PC-9 (cell line): ENCODE measurements at regions not wholly inside any gene's neighbourhood (a gene's known extent, or its start where the extent isn't known, plus 50 kb on each side); places are given as distances from the start of the nearest gene placed in this dataset.

Source experiments
- BruUV-seq: library from RNA; stranded (reverse); fragments of 400-500 nt; replicated peaks from 2 replicates; lab custom pipeline; 2021; lab: Mats Ljungman, UMichigan
- CTCF ChIA-PET: fragments of 300-600 bp; sonication (Branson Sonifier 250); formaldehyde crosslinking; loops from one replicate; lab custom pipeline; 2022; ENCODE audit warnings: antibody characterized with exemption; lab: Charles Lee
- POLR2A ChIA-PET: fragments of 300-600 bp; sonication (Branson Sonifier 250); formaldehyde crosslinking; loops from one replicate; lab custom pipeline; 2022; ENCODE audit warnings: antibody characterized with exemption; ENCODE audit not compliant: unreplicated experiment; lab: Charles Lee
- DNase-seq, 2 experiments: peaks; one replicate each; pipeline versions ENCODE4 v3.0.0 to v3.0.0-alpha.2; 2015 to 2022; ENCODE audit warnings: mixed read lengths in 1 of 2
- H2AFZ ChIP-seq: fragments of 200-600 bp; sonication (generic); 2 replicates; pipeline ENCODE4 v1.8.1; 2017; ENCODE audit warnings: antibody characterized with exemption
- H3F3A ChIP-seq: fragments of 200-600 bp; sonication (generic); 2 replicates; pipeline ENCODE4 v1.8.1; 2017; ENCODE audit warnings: antibody characterized with exemption, mild to moderate bottlenecking, low read depth; ENCODE audit not compliant: insufficient read depth
- H3K27ac ChIP-seq: fragments of 200-600 bp; sonication (generic); 2 replicates; pipeline ENCODE4 v1.6.1; 2016; ENCODE audit warnings: mixed run types
- H3K27me3 ChIP-seq: fragments of 200-600 bp; sonication (generic); 2 replicates; pipeline ENCODE4 v1.6.1; 2016; ENCODE audit warnings: low read depth, mixed run types; ENCODE audit not compliant: insufficient read depth
- H3K36me3 ChIP-seq: fragments of 200-600 bp; sonication (generic); 2 replicates; pipeline ENCODE4 v1.6.1; 2016; ENCODE audit warnings: low read depth, mixed run types
- H3K4me1 ChIP-seq: fragments of 200-600 bp; sonication (generic); replicated peaks from 2 replicates; pipeline ENCODE4 v1.6.1; 2016; ENCODE audit warnings: mixed run types; ENCODE audit not compliant: insufficient read depth
- H3K4me2 ChIP-seq: fragments of 200-600 bp; sonication (generic); 2 replicates; pipeline ENCODE4 v1.6.1; 2017; ENCODE audit warnings: mixed run types
- H3K4me3 ChIP-seq: fragments of 200-600 bp; sonication (generic); 2 replicates; pipeline ENCODE4 v1.6.1; 2016; ENCODE audit warnings: mixed run types
- H3K79me2 ChIP-seq: fragments of 200-600 bp; sonication (generic); 2 replicates; pipeline ENCODE4 v1.6.1; 2017; ENCODE audit warnings: low read depth, mixed run types
- H3K9me2 ChIP-seq: fragments of 200-600 bp; sonication (generic); 2 replicates; pipeline ENCODE4 v1.8.1; 2017; ENCODE audit warnings: mild to moderate bottlenecking; ENCODE audit not compliant: insufficient read depth
- H3K9me3 ChIP-seq: fragments of 200-600 bp; sonication (generic); 2 replicates; pipeline ENCODE4 v1.8.1; 2016; ENCODE audit warnings: low read depth; ENCODE audit not compliant: insufficient read depth
- H4K20me1 ChIP-seq: fragments of 200-600 bp; sonication (generic); 2 replicates; pipeline ENCODE4 v1.8.1; 2017; ENCODE audit not compliant: insufficient read depth
- EZH2 ChIP-seq: fragments of 200-600 bp; sonication (generic); IDR thresholded peaks from 2 replicates; pipeline ENCODE4 v1.8.0; 2017; ENCODE audit warnings: antibody characterized with exemption, low read depth
- intact Hi-C: fragments of 100-400 bp; cut with micrococcal nuclease; formaldehyde crosslinking; loops from one replicate; pipeline ENCODE4 v1.10.0; 2022; ENCODE audit not compliant: unreplicated experiment
- TF ChIP-seq, protein P1 (sequence below): fragments of 200-600 bp; sonication (generic); conservative IDR thresholded peaks from 2 replicates; pipeline ENCODE4 v1.6.1; 2017; ENCODE audit warnings: mixed run types, antibody characterized with exemption, mild to moderate bottlenecking, moderate library complexity

DNA sequence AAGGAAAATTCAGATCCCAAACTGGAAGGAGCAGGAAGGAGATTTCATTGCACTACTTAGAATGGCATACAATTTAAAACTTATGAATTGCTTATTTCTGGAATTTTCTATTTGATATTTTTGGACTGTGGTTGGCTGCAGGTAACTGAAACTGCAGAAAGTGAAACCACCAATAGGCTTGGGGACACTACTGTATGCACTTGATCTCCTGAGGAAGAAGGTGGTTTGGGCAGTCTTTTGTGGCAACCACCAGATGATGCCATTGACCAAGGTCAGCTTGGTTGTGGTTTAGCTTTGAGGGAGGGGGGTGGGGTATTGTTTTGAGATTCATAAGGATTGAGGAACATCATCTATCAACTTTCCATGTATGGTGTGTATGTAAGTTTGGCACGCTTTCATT lies 209.5 kb upstream of the STXBP6 start:
- ChIA-PET POLR2A (no interaction called here), CTCF (no interaction called here)
- H3K27me3 ChIP-seq, result no peaks in the 10 kb centered on the region
- BruUV-seq, result no TSS peak
- no peaks in the 10 kb centered on the region for H3K4me1 ChIP-seq
- intact Hi-C loops, result no loop called here
- no peak overlapping the region for H3K4me2 ChIP-seq
- no peaks in the 10 kb centered on the region for H3K9me2 ChIP-seq
- no peak overlapping the region for H3K27ac ChIP-seq
- H2AFZ ChIP-seq, result no peak overlapping the region
- TF ChIP-seq EZH2, result no peak
- TF ChIP-seq, protein P1, sequence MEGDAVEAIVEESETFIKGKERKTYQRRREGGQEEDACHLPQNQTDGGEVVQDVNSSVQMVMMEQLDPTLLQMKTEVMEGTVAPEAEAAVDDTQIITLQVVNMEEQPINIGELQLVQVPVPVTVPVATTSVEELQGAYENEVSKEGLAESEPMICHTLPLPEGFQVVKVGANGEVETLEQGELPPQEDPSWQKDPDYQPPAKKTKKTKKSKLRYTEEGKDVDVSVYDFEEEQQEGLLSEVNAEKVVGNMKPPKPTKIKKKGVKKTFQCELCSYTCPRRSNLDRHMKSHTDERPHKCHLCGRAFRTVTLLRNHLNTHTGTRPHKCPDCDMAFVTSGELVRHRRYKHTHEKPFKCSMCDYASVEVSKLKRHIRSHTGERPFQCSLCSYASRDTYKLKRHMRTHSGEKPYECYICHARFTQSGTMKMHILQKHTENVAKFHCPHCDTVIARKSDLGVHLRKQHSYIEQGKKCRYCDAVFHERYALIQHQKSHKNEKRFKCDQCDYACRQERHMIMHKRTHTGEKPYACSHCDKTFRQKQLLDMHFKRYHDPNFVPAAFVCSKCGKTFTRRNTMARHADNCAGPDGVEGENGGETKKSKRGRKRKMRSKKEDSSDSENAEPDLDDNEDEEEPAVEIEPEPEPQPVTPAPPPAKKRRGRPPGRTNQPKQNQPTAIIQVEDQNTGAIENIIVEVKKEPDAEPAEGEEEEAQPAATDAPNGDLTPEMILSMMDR, result no peak
- no peaks in the 10 kb centered on the region for H3K79me2 ChIP-seq
- no peak overlapping the region for H3K4me3 ChIP-seq
- no peaks in the 10 kb centered on the region for H4K20me1 ChIP-seq
- H3K9me3 ChIP-seq, result no peaks in the 10 kb centered on the region
- no peaks in the 10 kb centered on the region for H3K36me3 ChIP-seq
- no peak for DNase-seq
- H3F3A ChIP-seq, result no peaks in the 10 kb centered on the region

DNA sequence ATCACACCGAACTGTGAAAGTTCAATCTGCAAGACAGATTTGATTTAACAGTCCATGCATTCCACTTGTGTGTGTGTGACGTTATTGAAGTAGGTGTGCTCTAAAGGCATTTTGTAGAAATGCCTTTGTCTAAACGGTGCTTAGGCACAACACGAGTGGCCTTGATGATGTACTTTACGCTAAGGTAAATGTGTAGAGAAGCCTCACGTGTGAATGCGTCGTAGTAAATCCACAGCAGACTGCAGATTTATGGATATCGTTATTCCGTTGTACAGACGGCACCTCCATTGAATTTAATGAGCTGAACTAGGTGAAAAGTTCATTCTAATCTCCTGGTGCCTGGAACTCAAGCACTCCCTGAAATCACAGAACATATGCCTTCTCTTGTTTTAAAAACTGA lies 202.8 kb upstream of the STXBP6 start:
- TF ChIP-seq EZH2, result no peak
- TF ChIP-seq, protein P1, result no peak
- intact Hi-C loops, result no loop called here
- Histone ChIP-seq H3K4me1 (no peaks in the 10 kb centered on the region), H3F3A (no peaks in the 10 kb centered on the region), H3K4me2 (no peak overlapping the region), H4K20me1 (no peaks in the 10 kb centered on the region), H2AFZ (no peak overlapping the region), H3K9me3 (no peaks in the 10 kb centered on the region), H3K9me2 (no peaks in the 10 kb centered on the region), H3K36me3 (no peaks in the 10 kb centered on the region), H3K27me3 (no peaks in the 10 kb centered on the region), H3K4me3 (no peak overlapping the region), H3K27ac (no peak overlapping the region), H3K79me2 (no peaks in the 10 kb centered on the region)
- ChIA-PET POLR2A (no interaction called here), CTCF (no interaction called here)
- no TSS peak for BruUV-seq
- DNase-seq, result no peak

DNA sequence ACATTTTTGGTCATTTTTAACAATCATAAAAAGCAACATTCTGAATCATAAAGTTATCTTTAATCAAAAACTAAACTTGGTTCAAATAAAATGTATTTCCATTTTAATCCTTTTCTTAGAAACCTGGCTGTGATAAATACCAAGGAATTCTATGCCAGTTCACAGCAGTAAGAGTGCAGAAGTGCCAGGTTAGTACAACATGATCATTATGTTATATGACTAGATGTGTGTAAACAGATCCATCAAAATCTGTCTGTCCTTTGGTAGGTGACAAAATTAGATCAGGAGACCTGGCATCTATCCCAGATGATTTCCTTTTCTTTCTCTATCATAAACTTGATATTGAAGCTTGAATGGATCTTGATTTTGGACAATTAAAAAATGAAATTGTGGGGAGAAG lies 200.6 kb upstream of the STXBP6 start:
- no TSS peak for BruUV-seq
- H3K4me1 ChIP-seq, result no peaks in the 10 kb centered on the region

More for the DNA sequence above, 200.6 kb upstream of the STXBP6 start:
- H3K9me3 ChIP-seq, result no peaks in the 10 kb centered on the region
- H3K36me3 ChIP-seq, result no peaks in the 10 kb centered on the region
- no peak for DNase-seq
- no peak for TF ChIP-seq EZH2
- TF ChIP-seq, protein P1, result no peak
- intact Hi-C loops, result no loop called here
- no peak overlapping the region for H2AFZ ChIP-seq
- no peaks in the 10 kb centered on the region for H3K27me3 ChIP-seq
- no peak overlapping the region for H3K27ac ChIP-seq
- ChIA-PET POLR2A (no interaction called here), CTCF (no interaction called here)
- H3K79me2 ChIP-seq, result no peaks in the 10 kb centered on the region
- no peaks in the 10 kb centered on the region for H3K9me2 ChIP-seq
- H3K4me2 ChIP-seq, result no peak overlapping the region
- no peak overlapping the region for H3K4me3 ChIP-seq
- no peaks in the 10 kb centered on the region for H4K20me1 ChIP-seq
- no peaks in the 10 kb centered on the region for H3F3A ChIP-seq
